Upper lobe of right lung (tissue), 1 donor: ENCODE measurements at regions not wholly inside any gene's neighbourhood (a gene's known extent, or its start where the extent isn't known, plus 50 kb on each side); places are given as distances from the start of the nearest gene placed in this dataset.

Experiments used
- ATAC-seq: fragments of 200-7000 bp; cut with Tn5 transposase; one replicate; pipeline ENCODE4 v1.9.1; 2020; ENCODE audit warnings: mild to moderate bottlenecking, moderate library complexity
- DNase-seq: peaks from one replicate; pipeline ENCODE4 v3.0.0-alpha.2; 2020
- H3K27ac ChIP-seq: fragments of 200-600 bp; one replicate; pipeline ENCODE4 v1.8.0; 2022
- H3K27me3 ChIP-seq: fragments of 200-600 bp; one replicate; pipeline ENCODE4 v1.8.0; 2022; ENCODE audit warnings: mild to moderate bottlenecking
- H3K36me3 ChIP-seq: fragments of 200-600 bp; one replicate; pipeline ENCODE4 v1.8.0; 2022
- H3K4me1 ChIP-seq: fragments of 200-600 bp; one replicate; pipeline ENCODE4 v1.8.0; 2022
- H3K4me3 ChIP-seq: fragments of 200-600 bp; one replicate; pipeline ENCODE4 v1.8.0; 2022; ENCODE audit warnings: mild to moderate bottlenecking
- H3K9me3 ChIP-seq: fragments of 200-600 bp; one replicate; pipeline ENCODE4 v1.8.0; 2022
- intact Hi-C: fragments of 100-400 bp; cut with DNase I; formaldehyde crosslinking; loops from one replicate; pipeline ENCODE4 v1.11.0; 2022
- TF ChIP-seq, protein P1 (sequence below): fragments of 200-600 bp; IDR thresholded peaks from one replicate; pipeline ENCODE4 v1.8.0; 2022; ENCODE audit warnings: antibody characterized with exemption
- donor health status: DM: no; HTN: yes; CAD: no; lungs with severe emphysema.

GRCh38 chr2:51335087-51336058 is 303.4 kb upstream of the NRXN1 start:
- Histone ChIP-seq H3K4me1 (no peaks in the 10 kb centered on the region), H3K4me3 (no peak overlapping the region), H3K9me3 (no peaks in the 10 kb centered on the region), H3K27ac (no peak overlapping the region), H3K36me3 (no peaks in the 10 kb centered on the region), H3K27me3 (no peaks in the 10 kb centered on the region)
- TF ChIP-seq, protein P1, sequence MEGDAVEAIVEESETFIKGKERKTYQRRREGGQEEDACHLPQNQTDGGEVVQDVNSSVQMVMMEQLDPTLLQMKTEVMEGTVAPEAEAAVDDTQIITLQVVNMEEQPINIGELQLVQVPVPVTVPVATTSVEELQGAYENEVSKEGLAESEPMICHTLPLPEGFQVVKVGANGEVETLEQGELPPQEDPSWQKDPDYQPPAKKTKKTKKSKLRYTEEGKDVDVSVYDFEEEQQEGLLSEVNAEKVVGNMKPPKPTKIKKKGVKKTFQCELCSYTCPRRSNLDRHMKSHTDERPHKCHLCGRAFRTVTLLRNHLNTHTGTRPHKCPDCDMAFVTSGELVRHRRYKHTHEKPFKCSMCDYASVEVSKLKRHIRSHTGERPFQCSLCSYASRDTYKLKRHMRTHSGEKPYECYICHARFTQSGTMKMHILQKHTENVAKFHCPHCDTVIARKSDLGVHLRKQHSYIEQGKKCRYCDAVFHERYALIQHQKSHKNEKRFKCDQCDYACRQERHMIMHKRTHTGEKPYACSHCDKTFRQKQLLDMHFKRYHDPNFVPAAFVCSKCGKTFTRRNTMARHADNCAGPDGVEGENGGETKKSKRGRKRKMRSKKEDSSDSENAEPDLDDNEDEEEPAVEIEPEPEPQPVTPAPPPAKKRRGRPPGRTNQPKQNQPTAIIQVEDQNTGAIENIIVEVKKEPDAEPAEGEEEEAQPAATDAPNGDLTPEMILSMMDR: no peak
- ATAC-seq: no peak
- DNase-seq: no peak
- intact Hi-C loops: no loop called here

DNA sequence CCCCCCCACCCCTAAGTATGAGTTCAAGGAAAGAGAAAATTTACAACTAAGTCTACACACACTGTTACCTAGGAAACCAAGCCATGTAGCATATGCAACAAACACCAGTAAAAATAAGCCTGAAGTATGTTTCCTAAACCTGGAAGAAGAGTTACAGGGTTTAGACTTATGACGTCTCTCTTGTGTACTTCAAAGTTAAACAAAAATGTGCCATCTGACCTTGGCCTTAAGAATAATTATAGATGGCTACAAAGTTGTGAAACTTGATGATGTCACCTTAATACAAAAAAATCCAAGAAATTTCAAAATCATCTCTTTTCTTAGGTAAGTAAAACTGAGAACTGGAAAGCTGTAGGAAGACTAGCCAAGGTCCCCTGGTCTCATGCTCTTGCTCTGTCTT is 297.6 kb upstream of the NRXN1 start:
- H3K27ac ChIP-seq: no peak overlapping the region
- no peak for DNase-seq
- H3K9me3 ChIP-seq: no peaks in the 10 kb centered on the region
- TF ChIP-seq, protein P1: no peak
- H3K36me3 ChIP-seq: no peaks in the 10 kb centered on the region
- intact Hi-C loops: no loop called here
- H3K4me1 ChIP-seq: no peaks in the 10 kb centered on the region
- no peak overlapping the region for H3K4me3 ChIP-seq
- no peak for ATAC-seq
- H3K27me3 ChIP-seq: no peaks in the 10 kb centered on the region

- TF ChIP-seq, protein P1: no peak
- H3K4me1 ChIP-seq: no peaks in the 10 kb centered on the region
- H3K36me3 ChIP-seq: no peaks in the 10 kb centered on the region
- H3K27ac ChIP-seq: no peak overlapping the region
- ATAC-seq (no peak), DNase-seq (no peak)
- intact Hi-C loops: no loop called here
- H3K27me3 ChIP-seq: no peaks in the 10 kb centered on the region
- H3K4me3 ChIP-seq: no peak overlapping the region
- no peaks in the 10 kb centered on the region for H3K9me3 ChIP-seq
Measured at GRCh38 chr2:51324051-51324450, 292.1 kb upstream of the NRXN1 start.

DNA sequence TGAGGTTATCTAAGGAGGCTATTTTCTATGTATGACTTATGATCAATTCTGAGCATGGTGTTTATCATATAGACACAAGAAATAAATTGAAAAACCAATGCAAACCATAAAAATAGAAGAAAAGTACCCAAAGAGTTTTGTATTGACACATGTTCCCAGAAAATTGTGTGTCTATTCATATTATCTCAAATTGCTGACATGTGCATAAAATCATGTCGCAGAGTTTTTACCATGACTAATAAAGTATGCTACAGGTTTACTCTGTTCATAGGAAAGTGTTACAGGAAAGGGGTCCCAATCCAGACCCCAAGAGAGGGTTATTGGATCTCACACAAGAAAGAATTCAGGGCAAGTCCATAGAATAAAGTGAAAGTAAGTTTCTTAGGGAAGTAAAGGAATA is 290.7 kb upstream of the NRXN1 start:
- no peak for DNase-seq
- H3K4me3 ChIP-seq: no peak overlapping the region
- H3K27me3 ChIP-seq: no peaks in the 10 kb centered on the region
- ATAC-seq: no peak
- no peak overlapping the region for H3K27ac ChIP-seq
- intact Hi-C loops: no loop called here
- TF ChIP-seq, protein P1: no peak
- H3K9me3 ChIP-seq: no peaks in the 10 kb centered on the region
- no peaks in the 10 kb centered on the region for H3K4me1 ChIP-seq
- no peaks in the 10 kb centered on the region for H3K36me3 ChIP-seq

- intact Hi-C loops: no loop called here
- no peak overlapping the region for H3K27ac ChIP-seq
- no peaks in the 10 kb centered on the region for H3K4me1 ChIP-seq
- no peak overlapping the region for H3K4me3 ChIP-seq
- no peak for DNase-seq
- TF ChIP-seq, protein P1: no peak
- H3K27me3 ChIP-seq: no peaks in the 10 kb centered on the region
- ATAC-seq: no peak
- H3K9me3 ChIP-seq: no peaks in the 10 kb centered on the region
- H3K36me3 ChIP-seq: no peaks in the 10 kb centered on the region
Measured at GRCh38 chr2:51304311-51304710, 272.4 kb upstream of the NRXN1 start.
